H1 (cell line): ENCODE measurements at regions not wholly inside any gene's neighbourhood (a gene's known extent, or its start where the extent isn't known, plus 50 kb on each side); places are given as distances from the start of the nearest gene placed in this dataset.

Source experiments
- CTCF ChIA-PET: fragments of 300-600 bp; sonication (Branson Sonifier 250); formaldehyde crosslinking; loops from one replicate; lab custom pipeline; 2021; ENCODE audit not compliant: partially characterized antibody; lab: Charles Lee
- POLR2A ChIA-PET: fragments of 300-600 bp; sonication (Branson Sonifier 250); formaldehyde crosslinking; loops from one replicate; lab custom pipeline; 2021; ENCODE audit warnings: inconsistent platforms; ENCODE audit not compliant: partially characterized antibody; lab: Charles Lee
- DNase-seq, 2 experiments: peaks; one replicate each; pipeline versions ENCODE4 v3.0.0 to v3.0.0-alpha.2; 2010 to 2022; ENCODE audit warnings: low spot score in 2 of 2, low read depth in 1 of 2, mixed read lengths in 1 of 2
- FAIRE-seq: peaks from 2 replicates; lab custom pipeline; 2011; peaks lifted over from hg19 to GRCh38; lab: Jason Lieb, UNC
- H2AFZ ChIP-seq: 2 replicates; pipeline ENCODE4 v1.8.1; 2012; ENCODE audit warnings: low read length, inconsistent platforms
- H2AK5ac ChIP-seq: 2 replicates; pipeline ENCODE4 v1.6.1; 2013; ENCODE audit warnings: low read depth, low read length
- H2BK120ac ChIP-seq: replicated peaks from 2 replicates; pipeline ENCODE3; 2013; ENCODE audit warnings: low read depth, low read length, inconsistent platforms
- H2BK12ac ChIP-seq: 2 replicates; pipeline ENCODE4 v1.6.1; 2013; ENCODE audit warnings: low read depth, low read length
- H2BK15ac ChIP-seq: 2 replicates; pipeline ENCODE4 v1.6.1; 2013; ENCODE audit warnings: low read length
- H2BK20ac ChIP-seq: 2 replicates; pipeline ENCODE4 v1.6.1; 2013; ENCODE audit warnings: low read length
- H2BK5ac ChIP-seq: 2 replicates; pipeline ENCODE4 v1.6.1; 2013; ENCODE audit warnings: low read depth, low read length
- H3K14ac ChIP-seq: 2 replicates; pipeline ENCODE4 v1.6.1; 2013; ENCODE audit warnings: inconsistent platforms; ENCODE audit not compliant: insufficient read length
- H3K18ac ChIP-seq: 2 replicates; pipeline ENCODE4 v1.6.1; 2013; ENCODE audit warnings: low read length; ENCODE audit errors: extremely low read depth
- H3K23ac ChIP-seq: 2 replicates; pipeline ENCODE4 v1.6.1; 2013; ENCODE audit warnings: inconsistent platforms; ENCODE audit not compliant: insufficient read length
- H3K23me2 ChIP-seq: 2 replicates; pipeline ENCODE4 v1.6.1; 2013; ENCODE audit warnings: low read depth, low read length
- H3K27ac ChIP-seq: 2 replicates; pipeline ENCODE4 v1.6.1; 2011; ENCODE audit warnings: low read depth, low read length, inconsistent platforms
- H3K27me3 ChIP-seq, 4 experiments: replicated peaks in 1 of 4; 1 replicate in 1 of 4; 2 replicates in 3 of 4; pipeline versions ENCODE4 v1.6.1 to v1.8.1; 2011 to 2013; ENCODE audit warnings: low read length in 3 of 4, mild to moderate bottlenecking in 3 of 4, inconsistent platforms in 2 of 4, mixed read lengths in 2 of 4, moderate library complexity in 1 of 4; ENCODE audit not compliant: control insufficient read depth in 3 of 4, insufficient read depth in 3 of 4; ENCODE audit errors: extremely low read depth in 1 of 4
- H3K36me3 ChIP-seq, 4 experiments: 2 replicates each; pipeline versions ENCODE4 v1.6.1 to v1.8.1; 2011 to 2013; ENCODE audit warnings: mild to moderate bottlenecking in 4 of 4, low read length in 3 of 4, moderate library complexity in 2 of 4, control low read depth in 1 of 4, inconsistent platforms in 1 of 4; ENCODE audit not compliant: insufficient read depth in 4 of 4, control insufficient read depth in 2 of 4
- H3K4ac ChIP-seq: replicated peaks from 2 replicates; pipeline ENCODE3; 2013; ENCODE audit warnings: low read length, low read depth, mixed read lengths, inconsistent platforms; ENCODE audit not compliant: insufficient read length
- H3K4me1 ChIP-seq, 4 experiments: replicated peaks in 1 of 4; 1 replicate in 1 of 4; 2 replicates in 3 of 4; pipeline versions ENCODE4 v1.6.1 to v1.8.1; 2011 to 2013; ENCODE audit warnings: low read length in 3 of 4, inconsistent platforms in 2 of 4, mixed read lengths in 1 of 4; ENCODE audit not compliant: insufficient read depth in 4 of 4, control insufficient read depth in 3 of 4
- H3K4me2 ChIP-seq, 2 experiments: 2 replicates each; pipeline versions ENCODE4 v1.6.1 to v1.8.1; 2011 to 2013; ENCODE audit warnings: low read depth in 2 of 2, low read length in 2 of 2, control low read depth in 1 of 2, inconsistent platforms in 1 of 2, mild to moderate bottlenecking in 1 of 2; ENCODE audit not compliant: insufficient read depth in 1 of 2
- H3K4me3 ChIP-seq, 4 experiments: fragments of 200-600, 300-600 bp in 1 of 4; sonication (generic), shearing (Covaris generic), sonication (Bioruptor Twin) in 1 of 4; 2 replicates each; pipeline versions ENCODE4 v1.5.1 to v1.8.1; 2011 to 2016; ENCODE audit warnings: low read length in 4 of 4, low read depth in 3 of 4, control low read depth in 2 of 4, inconsistent platforms in 2 of 4, mild to moderate bottlenecking in 2 of 4, mixed read lengths in 1 of 4, moderate library complexity in 1 of 4; ENCODE audit not compliant: insufficient read depth in 2 of 4; ENCODE audit errors: extremely low read depth in 1 of 4
- H3K56ac ChIP-seq: replicated peaks from 2 replicates; pipeline ENCODE3; 2013; ENCODE audit warnings: low read depth, mild to moderate bottlenecking, mixed read lengths, low read length, inconsistent platforms; ENCODE audit not compliant: insufficient read length
- H3K79me1 ChIP-seq: 2 replicates; pipeline ENCODE4 v1.6.1; 2013; ENCODE audit warnings: low read depth, low read length, control low read depth
- H3K79me2 ChIP-seq, 2 experiments: 2 replicates each; pipeline versions ENCODE4 v1.6.1 to v1.8.1; 2012 to 2013; ENCODE audit warnings: low read length in 2 of 2, mild to moderate bottlenecking in 2 of 2, inconsistent platforms in 1 of 2; ENCODE audit not compliant: insufficient read depth in 2 of 2, control insufficient read depth in 1 of 2
- H3K9ac ChIP-seq, 4 experiments: replicated peaks in 1 of 4; 1 replicate in 1 of 4; 2 replicates in 3 of 4; pipeline versions ENCODE4 v1.6.1 to v1.8.1; 2011 to 2013; ENCODE audit warnings: low read depth in 3 of 4, low read length in 3 of 4, control low read depth in 2 of 4, mild to moderate bottlenecking in 2 of 4, moderate library complexity in 2 of 4, inconsistent platforms in 1 of 4; ENCODE audit errors: extremely low read depth in 1 of 4
- H3K9me3 ChIP-seq, 2 experiments: 2 replicates each; pipeline versions ENCODE4 v1.6.1 to v1.8.1; 2012 to 2013; ENCODE audit warnings: mild to moderate bottlenecking in 2 of 2, moderate library complexity in 2 of 2, control low read depth in 1 of 2, inconsistent platforms in 1 of 2, low read depth in 1 of 2, low read length in 1 of 2, mixed read lengths in 1 of 2; ENCODE audit not compliant: insufficient read depth in 2 of 2
- H4K20me1 ChIP-seq, 2 experiments: replicated peaks in 1 of 2; 2 replicates each; pipeline versions ENCODE3 to v1.8.1; 2011 to 2013; ENCODE audit warnings: inconsistent platforms in 2 of 2, low read length in 2 of 2, mild to moderate bottlenecking in 1 of 2; ENCODE audit not compliant: insufficient read depth in 2 of 2, control insufficient read depth in 1 of 2
- H4K5ac ChIP-seq: 2 replicates; pipeline ENCODE4 v1.6.1; 2013; ENCODE audit warnings: low read length, low read depth, mixed read lengths, inconsistent platforms; ENCODE audit not compliant: insufficient read length
- H4K8ac ChIP-seq: 2 replicates; pipeline ENCODE4 v1.8.0; 2013; ENCODE audit warnings: mild to moderate bottlenecking, moderate library complexity, low read length, inconsistent platforms; ENCODE audit not compliant: insufficient read depth; ENCODE audit errors: extremely low read depth
- H4K91ac ChIP-seq: replicated peaks from 2 replicates; pipeline ENCODE3; 2013; ENCODE audit warnings: low read length, mixed read lengths, inconsistent platforms; ENCODE audit not compliant: insufficient read length
- CBX5 ChIP-seq: fragments of 300-800, 300-1000 bp; sonication (generic); IDR thresholded peaks from 2 replicates; pipeline ENCODE4 v1.7.1; 2016; ENCODE audit warnings: antibody characterized with exemption, low read length, low read depth
- CREB1 ChIP-seq: IDR thresholded peaks from 2 replicates; pipeline ENCODE4 v1.6.1; 2012; ENCODE audit warnings: inconsistent platforms
- MAFK ChIP-seq: IDR thresholded peaks from 2 replicates; pipeline ENCODE4 v1.6.1; 2012; ENCODE audit warnings: low read depth, mild to moderate bottlenecking, improper control_type of control experiment, low read length
- NANOG ChIP-seq: IDR thresholded peaks from 2 replicates; pipeline ENCODE4 v1.6.1; 2011; ENCODE audit warnings: low read length, low read depth, mild to moderate bottlenecking, inconsistent platforms; ENCODE audit not compliant: insufficient read depth, poor library complexity, severe bottlenecking
- NRF1 ChIP-seq: IDR thresholded peaks from 2 replicates; pipeline ENCODE4 v1.6.1; 2011; ENCODE audit warnings: mild to moderate bottlenecking, low read depth, low read length, improper control_type of control experiment
- POLR2AphosphoS5 ChIP-seq: IDR thresholded peaks from 2 replicates; pipeline ENCODE4 v1.6.1; 2011; ENCODE audit warnings: low read depth, low read length
- POU5F1 ChIP-seq: IDR thresholded peaks from 2 replicates; pipeline ENCODE4 v1.6.1; 2011; ENCODE audit warnings: low read depth, mild to moderate bottlenecking, low read length, moderate library complexity
- RXRA ChIP-seq: IDR thresholded peaks from 2 replicates; pipeline ENCODE4 v1.6.1; 2011; ENCODE audit warnings: low read depth, mild to moderate bottlenecking, low read length, moderate library complexity; ENCODE audit not compliant: insufficient read depth
- SAP30 ChIP-seq: fragments of 300-600 bp; sonication (generic); IDR thresholded peaks from 2 replicates; pipeline ENCODE4 v1.7.1; 2012; ENCODE audit warnings: low read length, moderate library complexity, mild to moderate bottlenecking, inconsistent platforms; ENCODE audit not compliant: insufficient read depth, insufficient replicate concordance
- SIN3A ChIP-seq, 2 experiments: IDR thresholded peaks in 1 of 2; conservative IDR thresholded peaks in 1 of 2; 2 replicates each; pipeline ENCODE4 v1.6.1; 2011 to 2012; ENCODE audit warnings: low read length in 2 of 2, improper control_type of control experiment in 1 of 2, low read depth in 1 of 2, mild to moderate bottlenecking in 1 of 2
- TAF1 ChIP-seq: IDR thresholded peaks from 2 replicates; pipeline ENCODE4 v1.6.1; 2011; ENCODE audit warnings: mild to moderate bottlenecking, low read depth, low read length
- TAF7 ChIP-seq: optimal IDR thresholded peaks from 2 replicates; pipeline ENCODE3; 2011; ENCODE audit warnings: low read depth, mild to moderate bottlenecking, inconsistent platforms, low read length, moderate library complexity, borderline replicate concordance
- TCF12 ChIP-seq: IDR thresholded peaks from 2 replicates; pipeline ENCODE4 v1.6.1; 2011; ENCODE audit warnings: low read depth, mild to moderate bottlenecking, low read length
- TEAD4 ChIP-seq: IDR thresholded peaks from 2 replicates; pipeline ENCODE4 v1.6.1; 2012; ENCODE audit warnings: low read depth, low read length, inconsistent platforms, mixed read lengths
- WGBS, 2 experiments: shearing (Covaris generic) in 1 of 2; methylation state at CpG; one replicate each; pipeline versions ENCODE4 v1.1.6 to v1.1.7; 2013 to 2015; ENCODE audit warnings: low lambda C conversion rate in 2 of 2, mixed read lengths in 2 of 2, inconsistent platforms in 1 of 2, low coverage in 1 of 2, missing lambda C conversion rate in 1 of 2; ENCODE audit not compliant: insufficient replicate concordance in 2 of 2, insufficient coverage in 1 of 2, insufficient read length in 1 of 2; ENCODE audit errors: extremely low coverage in 1 of 2, missing lambda C conversion rate in 1 of 2; 5-methylcytosine and 5-hydroxymethylcytosine counted together

GRCh38 chr2:186966015-186966414 is 117.0 kb upstream of the ZSWIM2 start:
- Histone ChIP-seq H4K5ac (no peak overlapping the region), H3K18ac (no peak overlapping the region), H3K56ac (no peak overlapping the region), H3K23ac (no peak overlapping the region), H3K4me3 (no peak overlapping the region), H4K8ac (no peak overlapping the region), H2BK5ac (no peak overlapping the region), H4K20me1 (no peaks in the 10 kb centered on the region), H3K14ac (no peak overlapping the region), H4K91ac (no peak overlapping the region), H3K9me3 (peaks cover 0 to 9% of the 10 kb centered on the region in 2 experiments; a peak in 1 of 4 replicates), H3K79me1 (no peaks in the 10 kb centered on the region), H2BK12ac (no peak overlapping the region), H2BK120ac (no peak overlapping the region), H3K9ac (no peak overlapping the region), H3K4ac (no peak overlapping the region), H3K36me3 (no peaks in the 10 kb centered on the region), H3K79me2 (no peaks in the 10 kb centered on the region), H2AFZ (no peak overlapping the region), H3K4me1 (no peaks in the 10 kb centered on the region), H2BK15ac (no peak overlapping the region), H3K4me2 (no peak overlapping the region), H3K23me2 (no peaks in the 10 kb centered on the region), H3K27me3 (no peaks in the 10 kb centered on the region), H2BK20ac (no peak overlapping the region), H3K27ac (no peak overlapping the region), H2AK5ac (no peak overlapping the region)
- TF ChIP-seq TCF12 (no peak), SIN3A (conservative IDR thresholded peaks at IDR 0.05 in 1 of 2, IDR thresholded peaks at IDR 0.05 in 1 of 2; ENCODE audit: low read depth in 1 of 2, low read length in 2 of 2) (no peak), TAF7 (no peak), TAF1 (no peak), POU5F1 (no peak), TEAD4 (no peak), NRF1 (no peak), POLR2AphosphoS5 (no peak), CBX5 (no peak), SAP30 (no peak), MAFK (no peak), RXRA (no peak), NANOG (no peak), CREB1 (no peak)
- POLR2A ChIA-PET: no interaction called here
- CTCF ChIA-PET: no interaction called here
- DNase-seq (no peak), FAIRE-seq (no peak)
- WGBS, 2 experiments: 74% methylated on average over 4 of the region's 4 CpGs; no CpG with 5 or more reads in 1 of the 2 experiments
